ENCODE measurements at regions not wholly inside any gene's neighbourhood (a gene's known extent, or its start where the extent isn't known, plus 50 kb on each side); places are given as distances from the start of the nearest gene placed in this dataset.

GRCh38 chr14:84532016-84532415 lies 997.9 kb upstream of the FLRT2 start:
- TF ChIP-seq CTCF (IDR thresholded peaks at IDR 0.05) (no peak), POLR2A (IDR thresholded peaks at IDR 0.05) (no peak)
